ENCODE measurements at regions not wholly inside any gene's neighbourhood (a gene's known extent, or its start where the extent isn't known, plus 50 kb on each side); places are given as distances from the start of the nearest gene placed in this dataset.

GRCh38 chr5:68994645-68995044 is 99.2 kb upstream of the SLC30A5 start:
- Histone ChIP-seq H3K4me1 (ENCODE audit: control insufficient read depth in 1 of 2, insufficient read depth in 2 of 2, low read length in 2 of 2) (no peaks in the 10 kb centered on the region), H3K4me3 (ENCODE audit: low read depth in 1 of 2, low read length in 2 of 2) (no peak overlapping the region), H3K27me3 (ENCODE audit: low read depth, low read length) (no peaks in the 10 kb centered on the region), H3K27ac (ENCODE audit: low read length) (no peak overlapping the region), H3K9me3 (ENCODE audit: control insufficient read depth in 1 of 2, low read length in 2 of 2) (no peaks in the 10 kb centered on the region), H3K36me3 (ENCODE audit: control insufficient read depth in 1 of 2, insufficient read depth in 2 of 2, low read length in 2 of 2) (no peaks in the 10 kb centered on the region)

GRCh38 chr5:68995845-68996545 is 97.8 kb upstream of the SLC30A5 start:
- Histone ChIP-seq H3K27me3 (ENCODE audit: low read depth, low read length) (no peaks in the 10 kb centered on the region), H3K27ac (ENCODE audit: low read length) (no peak overlapping the region), H3K4me3 (ENCODE audit: low read depth in 1 of 2, low read length in 2 of 2) (no peak overlapping the region), H3K9me3 (ENCODE audit: control insufficient read depth in 1 of 2, low read length in 2 of 2) (no peaks in the 10 kb centered on the region), H3K36me3 (ENCODE audit: control insufficient read depth in 1 of 2, insufficient read depth in 2 of 2, low read length in 2 of 2) (no peaks in the 10 kb centered on the region), H3K4me1 (ENCODE audit: control insufficient read depth in 1 of 2, insufficient read depth in 2 of 2, low read length in 2 of 2) (no peaks in the 10 kb centered on the region)

GRCh38 chr5:68999181-68999580 is 94.6 kb upstream of the SLC30A5 start:
- Histone ChIP-seq H3K36me3 (ENCODE audit: control insufficient read depth in 1 of 2, insufficient read depth in 2 of 2, low read length in 2 of 2) (no peaks in the 10 kb centered on the region), H3K27ac (ENCODE audit: low read length) (no peak overlapping the region), H3K9me3 (ENCODE audit: control insufficient read depth in 1 of 2, low read length in 2 of 2) (no peaks in the 10 kb centered on the region), H3K27me3 (ENCODE audit: low read depth, low read length) (no peaks in the 10 kb centered on the region), H3K4me1 (ENCODE audit: control insufficient read depth in 1 of 2, insufficient read depth in 2 of 2, low read length in 2 of 2) (no peaks in the 10 kb centered on the region), H3K4me3 (ENCODE audit: low read depth in 1 of 2, low read length in 2 of 2) (no peak overlapping the region)

GRCh38 chr5:69000216-69000919 is 93.4 kb upstream of the SLC30A5 start:
- Histone ChIP-seq H3K4me3 (ENCODE audit: low read depth in 1 of 2, low read length in 2 of 2) (no peak overlapping the region), H3K9me3 (ENCODE audit: control insufficient read depth in 1 of 2, low read length in 2 of 2) (no peaks in the 10 kb centered on the region), H3K27ac (ENCODE audit: low read length) (no peak overlapping the region), H3K27me3 (ENCODE audit: low read depth, low read length) (no peaks in the 10 kb centered on the region), H3K36me3 (ENCODE audit: control insufficient read depth in 1 of 2, insufficient read depth in 2 of 2, low read length in 2 of 2) (no peaks in the 10 kb centered on the region), H3K4me1 (ENCODE audit: control insufficient read depth in 1 of 2, insufficient read depth in 2 of 2, low read length in 2 of 2) (no peaks in the 10 kb centered on the region)

- no peaks in the 10 kb centered on the region for H3K27me3 ChIP-seq (ENCODE audit: low read depth, low read length)
- no peak overlapping the region for H3K27ac ChIP-seq (ENCODE audit: low read length)
Observed at GRCh38 chr5:69000949-69001348, 92.9 kb upstream of the SLC30A5 start.

GRCh38 chr5:69001627-69002026 is 92.2 kb upstream of the SLC30A5 start:
- Histone ChIP-seq H3K36me3 (ENCODE audit: control insufficient read depth in 1 of 2, insufficient read depth in 2 of 2, low read length in 2 of 2) (no peaks in the 10 kb centered on the region), H3K4me1 (ENCODE audit: control insufficient read depth in 1 of 2, insufficient read depth in 2 of 2, low read length in 2 of 2) (no peaks in the 10 kb centered on the region), H3K27me3 (ENCODE audit: low read depth, low read length) (no peaks in the 10 kb centered on the region), H3K4me3 (ENCODE audit: low read depth in 1 of 2, low read length in 2 of 2) (no peak overlapping the region), H3K27ac (ENCODE audit: low read length) (no peak overlapping the region), H3K9me3 (ENCODE audit: control insufficient read depth in 1 of 2, low read length in 2 of 2) (no peaks in the 10 kb centered on the region)

More at GRCh38 chr5:69000949-69001348, 92.9 kb upstream of the SLC30A5 start:
- Histone ChIP-seq H3K36me3 (ENCODE audit: control insufficient read depth in 1 of 2, insufficient read depth in 2 of 2, low read length in 2 of 2) (no peaks in the 10 kb centered on the region), H3K4me1 (ENCODE audit: control insufficient read depth in 1 of 2, insufficient read depth in 2 of 2, low read length in 2 of 2) (no peaks in the 10 kb centered on the region), H3K9me3 (ENCODE audit: control insufficient read depth in 1 of 2, low read length in 2 of 2) (no peaks in the 10 kb centered on the region), H3K4me3 (ENCODE audit: low read depth in 1 of 2, low read length in 2 of 2) (no peak overlapping the region)

- Histone ChIP-seq H3K4me3 (ENCODE audit: low read depth in 1 of 2, low read length in 2 of 2) (no peak overlapping the region), H3K27me3 (ENCODE audit: low read depth, low read length) (no peaks in the 10 kb centered on the region), H3K36me3 (ENCODE audit: control insufficient read depth in 1 of 2, insufficient read depth in 2 of 2, low read length in 2 of 2) (no peaks in the 10 kb centered on the region), H3K4me1 (ENCODE audit: control insufficient read depth in 1 of 2, insufficient read depth in 2 of 2, low read length in 2 of 2) (no peaks in the 10 kb centered on the region), H3K9me3 (ENCODE audit: control insufficient read depth in 1 of 2, low read length in 2 of 2) (no peaks in the 10 kb centered on the region), H3K27ac (ENCODE audit: low read length) (no peak overlapping the region)
Observed at GRCh38 chr5:69004127-69004526, 89.7 kb upstream of the SLC30A5 start.

- no peaks in the 10 kb centered on the region for H3K4me1 ChIP-seq (ENCODE audit: control insufficient read depth in 1 of 2, insufficient read depth in 2 of 2, low read length in 2 of 2)
- H3K36me3 ChIP-seq (ENCODE audit: control insufficient read depth in 1 of 2, insufficient read depth in 2 of 2, low read length in 2 of 2) = no peaks in the 10 kb centered on the region
- no peaks in the 10 kb centered on the region for H3K9me3 ChIP-seq (ENCODE audit: control insufficient read depth in 1 of 2, low read length in 2 of 2)
- H3K27ac ChIP-seq (ENCODE audit: low read length) = no peak overlapping the region
- no peaks in the 10 kb centered on the region for H3K27me3 ChIP-seq (ENCODE audit: low read depth, low read length)
- no peak overlapping the region for H3K4me3 ChIP-seq (ENCODE audit: low read depth in 1 of 2, low read length in 2 of 2)
Observed at GRCh38 chr5:69004676-69005075, 89.1 kb upstream of the SLC30A5 start.

GRCh38 chr5:69006030-69006429 is 87.8 kb upstream of the SLC30A5 start:
- Histone ChIP-seq H3K4me3 (ENCODE audit: low read depth in 1 of 2, low read length in 2 of 2) (no peak overlapping the region), H3K9me3 (ENCODE audit: control insufficient read depth in 1 of 2, low read length in 2 of 2) (no peaks in the 10 kb centered on the region), H3K27me3 (ENCODE audit: low read depth, low read length) (no peaks in the 10 kb centered on the region), H3K4me1 (ENCODE audit: control insufficient read depth in 1 of 2, insufficient read depth in 2 of 2, low read length in 2 of 2) (no peaks in the 10 kb centered on the region), H3K36me3 (ENCODE audit: control insufficient read depth in 1 of 2, insufficient read depth in 2 of 2, low read length in 2 of 2) (no peaks in the 10 kb centered on the region), H3K27ac (ENCODE audit: low read length) (no peak overlapping the region)

GRCh38 chr5:69007163-69007562 is 86.7 kb upstream of the SLC30A5 start:
- no peak overlapping the region for H3K4me3 ChIP-seq (ENCODE audit: low read depth in 1 of 2, low read length in 2 of 2)
- H3K36me3 ChIP-seq (ENCODE audit: control insufficient read depth in 1 of 2, insufficient read depth in 2 of 2, low read length in 2 of 2) = no peaks in the 10 kb centered on the region
- no peaks in the 10 kb centered on the region for H3K4me1 ChIP-seq (ENCODE audit: control insufficient read depth in 1 of 2, insufficient read depth in 2 of 2, low read length in 2 of 2)
- no peaks in the 10 kb centered on the region for H3K9me3 ChIP-seq (ENCODE audit: control insufficient read depth in 1 of 2, low read length in 2 of 2)
- no peak overlapping the region for H3K27ac ChIP-seq (ENCODE audit: low read length)
- no peaks in the 10 kb centered on the region for H3K27me3 ChIP-seq (ENCODE audit: low read depth, low read length)

- Histone ChIP-seq H3K9me3 (ENCODE audit: control insufficient read depth in 1 of 2, low read length in 2 of 2) (no peaks in the 10 kb centered on the region), H3K4me3 (ENCODE audit: low read depth in 1 of 2, low read length in 2 of 2) (no peak overlapping the region), H3K27ac (ENCODE audit: low read length) (no peak overlapping the region), H3K27me3 (ENCODE audit: low read depth, low read length) (no peaks in the 10 kb centered on the region), H3K36me3 (ENCODE audit: control insufficient read depth in 1 of 2, insufficient read depth in 2 of 2, low read length in 2 of 2) (no peaks in the 10 kb centered on the region), H3K4me1 (ENCODE audit: control insufficient read depth in 1 of 2, insufficient read depth in 2 of 2, low read length in 2 of 2) (no peaks in the 10 kb centered on the region)
Observed at GRCh38 chr5:69007726-69008368, 86.0 kb upstream of the SLC30A5 start.
